ENCODE measurements at regions not wholly inside any gene's neighbourhood (a gene's known extent, or its start where the extent isn't known, plus 50 kb on each side); places are given as distances from the start of the nearest gene placed in this dataset.

DNA sequence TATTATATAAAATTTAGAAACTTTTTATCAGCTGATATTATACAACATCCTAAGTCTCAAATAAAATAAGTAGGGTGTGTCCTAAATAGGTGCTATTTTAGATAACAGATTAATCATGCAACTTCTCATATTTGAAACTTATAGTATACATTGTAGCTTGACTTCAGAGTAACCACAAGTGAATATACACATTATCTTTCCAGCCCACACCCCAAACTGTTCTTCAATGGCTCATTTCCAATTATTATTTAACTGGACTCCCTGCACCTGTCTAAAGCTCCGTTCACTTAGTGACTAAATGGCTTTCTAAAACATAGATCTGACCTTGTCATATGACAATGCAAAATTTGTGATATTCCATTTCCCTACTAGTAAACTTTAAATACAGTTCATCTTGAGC is 490.9 kb upstream of the RGMB start:
- Histone ChIP-seq H3K36me3 (ENCODE audit: control insufficient read depth in 2 of 4, insufficient read depth in 4 of 4, low read length in 3 of 4) (no peaks in the 10 kb centered on the region), H2BK120ac (replicated peaks; ENCODE audit: low read depth, low read length) (no peak overlapping the region), H3K56ac (replicated peaks; ENCODE audit: insufficient read length, low read depth, low read length) (no peak overlapping the region), H3K79me2 (ENCODE audit: control insufficient read depth in 1 of 2, insufficient read depth in 2 of 2, low read length in 2 of 2) (no peaks in the 10 kb centered on the region), H3K4me1 (replicated peaks in 1 of 4; ENCODE audit: control insufficient read depth in 3 of 4, insufficient read depth in 4 of 4, low read length in 3 of 4) (no peaks in the 10 kb centered on the region), H3K27ac (ENCODE audit: low read depth, low read length) (no peak overlapping the region), H2BK12ac (ENCODE audit: low read depth, low read length) (no peak overlapping the region), H3K4me2 (ENCODE audit: insufficient read depth in 1 of 2, low read depth in 2 of 2, low read length in 2 of 2) (no peak overlapping the region), H3K23me2 (ENCODE audit: low read depth, low read length) (peaks cover 3% of the 10 kb centered on the region; the same call in 1 of the 2 replicates), H2AFZ (ENCODE audit: low read length) (no peak overlapping the region), H3K14ac (ENCODE audit: insufficient read length) (no peak overlapping the region), H4K20me1 (replicated peaks in 1 of 2; ENCODE audit: control insufficient read depth in 1 of 2, insufficient read depth in 2 of 2, low read length in 2 of 2) (no peaks in the 10 kb centered on the region), H3K27me3 (replicated peaks in 1 of 4; ENCODE audit: control insufficient read depth in 3 of 4, extremely low read depth in 1 of 4, insufficient read depth in 3 of 4, low read length in 3 of 4) (no peaks in the 10 kb centered on the region), H3K79me1 (ENCODE audit: low read depth, low read length) (no peaks in the 10 kb centered on the region), H3K4ac (replicated peaks; ENCODE audit: insufficient read length, low read depth, low read length) (no peak overlapping the region), H4K5ac (ENCODE audit: insufficient read length, low read depth, low read length) (no peak overlapping the region), H3K18ac (ENCODE audit: extremely low read depth, low read length) (no peak overlapping the region), H2BK15ac (ENCODE audit: low read length) (no peak overlapping the region), H4K91ac (replicated peaks; ENCODE audit: insufficient read length, low read length) (no peak overlapping the region), H3K9me3 (ENCODE audit: insufficient read depth in 2 of 2, low read depth in 1 of 2, low read length in 1 of 2) (no peaks in the 10 kb centered on the region), H4K8ac (ENCODE audit: extremely low read depth, insufficient read depth, low read length) (no peak overlapping the region), H2BK5ac (ENCODE audit: low read depth, low read length) (no peak overlapping the region), H3K23ac (ENCODE audit: insufficient read length) (no peak overlapping the region), H3K4me3 (ENCODE audit: extremely low read depth in 1 of 4, insufficient read depth in 2 of 4, low read depth in 3 of 4, low read length in 4 of 4) (no peak overlapping the region), H3K9ac (replicated peaks in 1 of 4; ENCODE audit: extremely low read depth in 1 of 4, low read depth in 3 of 4, low read length in 3 of 4) (no peak overlapping the region), H2AK5ac (ENCODE audit: low read depth, low read length) (no peak overlapping the region), H2BK20ac (ENCODE audit: low read length) (no peak overlapping the region)
- POLR2A ChIA-PET (ENCODE audit: partially characterized antibody), result no interaction called here
- no peak for DNase-seq (ENCODE audit: low read depth in 1 of 2, low spot score in 2 of 2)
- FAIRE-seq, result no peak
- CTCF ChIA-PET (ENCODE audit: partially characterized antibody), result no interaction called here
- 100% methylated on average over 1 of the region's 1 CpG; no CpG with 5 or more reads in 1 of the 2 experiments for WGBS, 2 experiments (ENCODE audit: extremely low coverage in 1 of 2, insufficient coverage in 1 of 2, insufficient read length in 1 of 2, insufficient replicate concordance in 2 of 2, low coverage in 1 of 2, low lambda C conversion rate in 2 of 2, missing lambda C conversion rate in 1 of 2)
- TF ChIP-seq BRCA1 (IDR thresholded peaks at IDR 0.05; ENCODE audit: low read depth, low read length) (no peak), SAP30 (IDR thresholded peaks at IDR 0.05; ENCODE audit: insufficient read depth, insufficient replicate concordance, low read length) (no peak), BACH1 (IDR thresholded peaks at IDR 0.05; ENCODE audit: low read length) (no peak), SRF (IDR thresholded peaks at IDR 0.05; ENCODE audit: low read depth, low read length) (no peak), RNF2 (IDR thresholded peaks at IDR 0.05; ENCODE audit: borderline replicate concordance, low read depth, low read length, missing control alignments, poor library complexity, severe bottlenecking) (no peak), FOSL1 (IDR thresholded peaks at IDR 0.05; ENCODE audit: insufficient read depth, low read depth, low read length) (no peak), TCF12 (IDR thresholded peaks at IDR 0.05; ENCODE audit: low read depth, low read length) (no peak)
- TF ChIP-seq, protein P1, sequence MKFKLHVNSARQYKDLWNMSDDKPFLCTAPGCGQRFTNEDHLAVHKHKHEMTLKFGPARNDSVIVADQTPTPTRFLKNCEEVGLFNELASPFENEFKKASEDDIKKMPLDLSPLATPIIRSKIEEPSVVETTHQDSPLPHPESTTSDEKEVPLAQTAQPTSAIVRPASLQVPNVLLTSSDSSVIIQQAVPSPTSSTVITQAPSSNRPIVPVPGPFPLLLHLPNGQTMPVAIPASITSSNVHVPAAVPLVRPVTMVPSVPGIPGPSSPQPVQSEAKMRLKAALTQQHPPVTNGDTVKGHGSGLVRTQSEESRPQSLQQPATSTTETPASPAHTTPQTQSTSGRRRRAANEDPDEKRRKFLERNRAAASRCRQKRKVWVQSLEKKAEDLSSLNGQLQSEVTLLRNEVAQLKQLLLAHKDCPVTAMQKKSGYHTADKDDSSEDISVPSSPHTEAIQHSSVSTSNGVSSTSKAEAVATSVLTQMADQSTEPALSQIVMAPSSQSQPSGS (IDR thresholded peaks at IDR 0.05; ENCODE audit: low read length), result no peak
- TF ChIP-seq, protein P2, sequence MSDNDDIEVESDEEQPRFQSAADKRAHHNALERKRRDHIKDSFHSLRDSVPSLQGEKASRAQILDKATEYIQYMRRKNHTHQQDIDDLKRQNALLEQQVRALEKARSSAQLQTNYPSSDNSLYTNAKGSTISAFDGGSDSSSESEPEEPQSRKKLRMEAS (IDR thresholded peaks at IDR 0.05), result no peak

Data from H1 (cell line).